ENCODE measurements at regions not wholly inside any gene's neighbourhood (a gene's known extent, or its start where the extent isn't known, plus 50 kb on each side); places are given as distances from the start of the nearest gene placed in this dataset.

DNA sequence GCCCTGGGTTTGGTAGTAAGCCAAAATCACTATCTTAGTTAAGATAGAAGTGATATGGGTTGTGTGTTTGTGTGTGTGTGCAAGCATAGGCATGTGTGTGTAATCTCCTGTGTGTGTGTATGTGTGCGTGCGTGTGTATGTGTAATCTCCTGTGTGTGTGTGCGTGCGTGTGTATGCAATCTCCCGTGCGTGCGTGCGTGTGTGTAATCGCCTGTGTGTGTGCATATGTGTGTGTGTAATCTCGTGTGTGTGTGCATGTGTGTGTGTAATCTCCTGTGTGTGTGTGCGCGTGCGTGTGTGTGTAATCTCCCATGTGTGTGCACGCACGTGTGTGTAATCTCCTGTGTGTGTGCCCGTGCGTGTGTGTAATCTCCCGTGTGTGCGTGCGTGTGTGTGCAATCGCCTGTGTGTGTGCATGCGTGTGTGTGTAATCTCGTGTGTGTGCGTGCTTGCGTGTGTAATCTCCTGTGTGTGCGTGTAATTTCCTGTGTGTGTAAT, 219.3 kb upstream of the GGTLC1 start:
- DNase-seq (ENCODE audit: insufficient read length), result no peak
- no peak for FAIRE-seq
- TF ChIP-seq POLR2A (IDR thresholded peaks at IDR 0.05; ENCODE audit: low read depth, low read length), result no peak
- no peak for TF ChIP-seq POLR2AphosphoS5 (IDR thresholded peaks at IDR 0.05; ENCODE audit: low read depth, low read length)
- TF ChIP-seq TAF1 (IDR thresholded peaks at IDR 0.05; ENCODE audit: borderline replicate concordance, low read depth, low read length), result no peak

DNA sequence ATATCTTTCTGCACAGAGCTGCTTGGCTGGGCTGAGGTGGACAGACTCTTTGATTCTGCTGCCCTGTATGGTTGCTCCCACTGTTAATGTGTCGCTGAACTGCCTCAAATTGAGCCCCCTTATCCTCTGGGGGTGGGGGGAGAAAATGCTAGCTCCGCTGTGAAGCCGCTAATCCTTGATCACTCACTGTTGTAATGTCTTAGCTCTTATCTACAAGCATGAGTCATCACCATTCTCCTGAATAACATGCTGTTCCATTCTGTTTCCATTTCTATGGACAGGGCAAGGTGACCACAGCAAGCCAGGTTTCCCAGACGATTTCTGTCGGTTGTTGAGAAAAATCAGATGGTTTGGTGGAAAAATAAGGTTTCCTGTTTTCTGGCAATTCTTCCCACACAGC, 218.4 kb upstream of the GGTLC1 start:
- no peak for DNase-seq (ENCODE audit: insufficient read length)
- no peak for TF ChIP-seq POLR2A (IDR thresholded peaks at IDR 0.05; ENCODE audit: low read depth, low read length)
- no peak for TF ChIP-seq TAF1 (IDR thresholded peaks at IDR 0.05; ENCODE audit: borderline replicate concordance, low read depth, low read length)
- no peak for TF ChIP-seq POLR2AphosphoS5 (IDR thresholded peaks at IDR 0.05; ENCODE audit: low read depth, low read length)
- no peak for FAIRE-seq

DNA sequence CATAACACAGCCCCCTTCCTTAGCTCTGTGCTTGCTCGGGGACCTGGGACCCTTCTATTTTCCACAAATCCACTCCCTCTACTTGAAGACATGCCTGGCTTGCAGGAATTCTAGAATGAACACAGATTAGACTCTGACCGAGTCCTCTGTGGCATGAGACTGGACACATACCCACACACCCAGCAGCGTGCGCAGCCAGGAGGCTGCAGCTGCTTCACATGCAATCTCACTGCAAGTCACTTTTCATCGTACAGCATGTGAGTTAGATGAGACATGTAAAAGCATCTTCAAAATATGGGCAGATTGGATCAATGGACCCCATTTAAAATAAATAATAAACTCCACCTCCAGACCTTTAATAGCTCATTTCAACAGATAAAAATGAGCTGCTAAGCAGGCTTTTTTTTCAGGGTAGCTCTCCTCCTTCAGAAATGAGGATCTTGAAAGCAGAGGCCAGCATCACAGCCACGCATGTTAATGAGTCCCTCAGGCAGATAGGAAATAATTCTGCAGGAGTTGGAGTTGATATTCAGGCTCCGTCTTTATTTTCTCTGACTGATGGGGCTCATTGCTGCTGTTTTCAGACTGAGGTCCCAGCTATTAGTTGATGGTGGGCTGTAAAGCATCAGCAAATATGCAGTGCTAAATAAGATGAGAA, 215.1 kb upstream of the GGTLC1 start:
- FAIRE-seq (no peak), DNase-seq (ENCODE audit: insufficient read length) (no peak)
- no peak for TF ChIP-seq POLR2AphosphoS5 (IDR thresholded peaks at IDR 0.05; ENCODE audit: low read depth, low read length)
- TF ChIP-seq TAF1 (IDR thresholded peaks at IDR 0.05; ENCODE audit: borderline replicate concordance, low read depth, low read length), result no peak
- TF ChIP-seq POLR2A (IDR thresholded peaks at IDR 0.05; ENCODE audit: low read depth, low read length), result no peak

DNA sequence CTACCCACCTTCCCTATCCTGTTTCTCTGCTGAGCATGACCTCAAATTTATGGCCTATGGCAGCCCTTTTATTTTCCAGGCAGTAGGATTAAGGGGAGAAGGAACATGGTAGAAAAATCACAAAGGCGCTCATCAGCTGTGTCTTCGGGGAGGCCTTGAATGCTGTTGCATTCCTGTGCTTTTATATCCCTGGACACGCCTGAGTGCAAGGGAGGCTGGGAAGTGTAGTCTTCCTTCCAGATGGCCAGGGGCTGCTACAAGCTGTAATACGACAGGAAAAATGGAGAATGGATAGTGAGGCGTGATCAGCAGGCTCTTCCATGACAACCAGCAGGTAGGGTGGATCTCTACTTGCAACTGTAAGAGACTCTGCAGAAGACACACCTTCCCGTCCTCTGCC, 210.9 kb upstream of the GGTLC1 start:
- no peak for DNase-seq (ENCODE audit: insufficient read length)
- TF ChIP-seq POLR2A (IDR thresholded peaks at IDR 0.05; ENCODE audit: low read depth, low read length) (no peak), TAF1 (IDR thresholded peaks at IDR 0.05; ENCODE audit: borderline replicate concordance, low read depth, low read length) (no peak), POLR2AphosphoS5 (IDR thresholded peaks at IDR 0.05; ENCODE audit: low read depth, low read length) (no peak)
- FAIRE-seq, result no peak

DNA sequence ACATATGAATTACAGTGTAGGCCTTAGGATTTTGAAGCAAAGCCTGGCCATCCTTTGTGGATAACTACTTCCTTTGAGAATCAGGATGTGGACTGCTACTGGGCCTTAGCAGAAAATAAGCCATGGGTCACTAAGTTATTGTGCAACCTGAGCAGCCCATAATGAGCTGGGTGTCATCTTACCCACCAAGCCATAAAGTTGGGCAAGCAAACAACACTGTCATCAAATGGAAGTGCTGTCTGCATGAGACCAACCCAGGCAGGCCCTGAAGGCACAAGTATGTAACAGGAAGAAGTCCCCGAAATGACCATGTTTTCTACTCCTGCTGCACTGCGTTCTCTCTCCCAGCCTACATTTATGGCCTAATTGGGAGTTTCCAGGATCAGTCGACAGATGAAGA, 205.6 kb upstream of the GGTLC1 start:
- FAIRE-seq, result no peak
- no peak for DNase-seq (ENCODE audit: insufficient read length)
- no peak for TF ChIP-seq TAF1 (IDR thresholded peaks at IDR 0.05; ENCODE audit: borderline replicate concordance, low read depth, low read length)
- no peak for TF ChIP-seq POLR2A (IDR thresholded peaks at IDR 0.05; ENCODE audit: low read depth, low read length)
- no peak for TF ChIP-seq POLR2AphosphoS5 (IDR thresholded peaks at IDR 0.05; ENCODE audit: low read depth, low read length)

DNA sequence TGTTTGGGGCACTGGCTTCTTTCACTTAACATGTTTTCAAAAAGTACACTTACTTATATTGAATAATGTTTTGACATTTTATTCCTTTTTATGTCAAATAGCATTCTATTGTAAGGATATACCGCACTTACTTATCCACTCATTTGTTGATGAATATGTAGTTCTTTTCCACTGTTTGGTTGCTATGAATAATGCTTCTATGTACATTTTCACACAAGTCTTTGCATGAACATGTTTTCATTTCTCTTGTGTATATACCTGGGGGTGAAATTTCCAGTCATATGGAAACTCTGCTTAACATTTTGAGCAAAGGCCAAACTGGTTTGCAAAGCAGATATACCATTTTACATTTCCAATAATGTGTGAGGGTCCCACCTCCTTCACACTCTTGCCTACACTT, 202.3 kb upstream of the GGTLC1 start:
- no peak for DNase-seq (ENCODE audit: insufficient read length)
- FAIRE-seq, result no peak

DNA sequence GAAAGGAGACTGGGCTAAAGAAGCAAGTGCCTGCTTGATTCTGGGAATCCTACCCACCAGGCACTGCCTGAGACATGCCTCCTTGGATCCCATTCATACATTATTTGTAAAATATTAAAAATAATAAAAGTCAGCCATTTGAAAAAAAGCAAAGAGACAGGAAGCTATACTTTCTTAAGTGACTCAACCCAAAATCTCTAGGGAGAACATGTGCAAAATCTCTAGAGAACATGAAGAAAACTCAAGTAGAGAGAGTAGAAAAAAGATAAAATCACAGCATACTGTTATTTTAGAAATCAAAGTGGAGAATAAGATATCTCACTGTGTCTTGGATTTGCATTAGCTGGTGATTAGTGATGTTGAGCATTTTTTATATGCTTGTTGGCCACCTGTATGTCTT, 197.2 kb upstream of the GGTLC1 start:
- no peak for TF ChIP-seq TAF1 (IDR thresholded peaks at IDR 0.05; ENCODE audit: borderline replicate concordance, low read depth, low read length)
- no peak for TF ChIP-seq POLR2AphosphoS5 (IDR thresholded peaks at IDR 0.05; ENCODE audit: low read depth, low read length)
- TF ChIP-seq POLR2A (IDR thresholded peaks at IDR 0.05; ENCODE audit: low read depth, low read length), result no peak
- FAIRE-seq (no peak), DNase-seq (ENCODE audit: insufficient read length) (no peak)

More for the DNA sequence above, 202.3 kb upstream of the GGTLC1 start:
- TF ChIP-seq TAF1 (IDR thresholded peaks at IDR 0.05; ENCODE audit: borderline replicate concordance, low read depth, low read length) (no peak), POLR2A (IDR thresholded peaks at IDR 0.05; ENCODE audit: low read depth, low read length) (no peak), POLR2AphosphoS5 (IDR thresholded peaks at IDR 0.05; ENCODE audit: low read depth, low read length) (no peak)

DNA sequence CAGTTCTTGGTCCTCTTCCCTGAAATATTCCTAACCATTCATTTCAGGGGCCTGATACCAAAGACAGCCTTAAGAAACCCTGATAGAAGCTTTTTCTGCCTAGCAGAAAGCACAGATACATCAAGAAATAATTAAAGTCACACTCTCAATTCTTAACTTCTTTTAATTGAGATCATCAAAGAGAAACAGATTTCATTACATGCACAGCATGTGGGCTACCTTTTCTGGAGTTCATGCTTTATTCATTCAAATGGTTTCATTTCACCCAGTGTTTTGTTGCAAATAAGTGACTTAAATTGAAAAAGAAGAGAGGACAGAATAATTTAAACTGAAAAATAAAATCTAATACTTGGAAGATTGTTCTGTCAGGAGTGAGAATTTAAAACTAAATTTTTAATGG, 192.6 kb upstream of the GGTLC1 start:
- DNase-seq (ENCODE audit: insufficient read length), result no peak
- TF ChIP-seq TAF1 (IDR thresholded peaks at IDR 0.05; ENCODE audit: borderline replicate concordance, low read depth, low read length) (no peak), POLR2AphosphoS5 (IDR thresholded peaks at IDR 0.05; ENCODE audit: low read depth, low read length) (no peak), POLR2A (IDR thresholded peaks at IDR 0.05; ENCODE audit: low read depth, low read length) (no peak)
- FAIRE-seq, result no peak

DNA sequence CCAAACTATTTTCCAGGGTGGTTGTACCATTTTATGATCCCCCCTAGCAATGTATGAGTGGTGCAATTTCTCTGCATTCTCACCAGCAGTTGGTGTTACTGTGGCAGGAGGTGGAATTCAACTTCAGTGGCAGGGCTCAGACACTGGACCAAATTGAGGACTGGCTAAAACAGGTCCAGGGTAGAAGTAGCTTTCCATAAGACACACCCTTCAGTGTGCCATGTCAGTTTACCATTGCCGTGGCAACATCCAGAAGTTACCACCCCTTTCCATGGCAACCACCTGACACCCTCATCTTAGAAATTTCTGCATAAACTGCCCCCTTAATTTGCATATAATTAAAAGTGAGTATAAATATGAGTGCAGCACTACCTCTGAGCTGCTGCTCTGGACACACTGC, 180.7 kb upstream of the GGTLC1 start:
- FAIRE-seq, result no peak
- TF ChIP-seq POLR2A (IDR thresholded peaks at IDR 0.05; ENCODE audit: low read depth, low read length), result no peak
- TF ChIP-seq TAF1 (IDR thresholded peaks at IDR 0.05; ENCODE audit: borderline replicate concordance, low read depth, low read length), result no peak
- TF ChIP-seq POLR2AphosphoS5 (IDR thresholded peaks at IDR 0.05; ENCODE audit: low read depth, low read length), result no peak
- no peak for DNase-seq (ENCODE audit: insufficient read length)

DNA sequence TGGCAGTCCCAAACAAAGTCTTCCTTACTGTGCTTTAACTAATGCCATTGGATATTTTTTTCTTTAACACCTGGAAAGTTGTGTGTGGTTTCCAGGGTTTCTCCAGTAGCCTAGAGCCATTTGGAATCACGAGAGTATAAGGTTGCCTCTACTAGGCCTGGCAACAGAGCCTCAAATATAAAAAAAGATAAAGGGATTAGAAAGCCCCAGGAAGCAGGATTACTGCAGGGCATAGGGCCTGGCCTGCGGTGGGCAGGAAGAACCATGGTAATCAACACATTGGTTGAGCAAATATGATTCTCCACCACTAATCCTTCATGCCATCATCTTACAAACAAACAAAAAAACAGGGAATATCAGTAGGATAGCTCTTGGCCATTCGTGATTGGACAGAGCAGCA, 177.8 kb upstream of the GGTLC1 start:
- DNase-seq (ENCODE audit: insufficient read length) (no peak), FAIRE-seq (no peak)
- TF ChIP-seq POLR2AphosphoS5 (IDR thresholded peaks at IDR 0.05; ENCODE audit: low read depth, low read length) (no peak), POLR2A (IDR thresholded peaks at IDR 0.05; ENCODE audit: low read depth, low read length) (no peak), TAF1 (IDR thresholded peaks at IDR 0.05; ENCODE audit: borderline replicate concordance, low read depth, low read length) (no peak)

DNA sequence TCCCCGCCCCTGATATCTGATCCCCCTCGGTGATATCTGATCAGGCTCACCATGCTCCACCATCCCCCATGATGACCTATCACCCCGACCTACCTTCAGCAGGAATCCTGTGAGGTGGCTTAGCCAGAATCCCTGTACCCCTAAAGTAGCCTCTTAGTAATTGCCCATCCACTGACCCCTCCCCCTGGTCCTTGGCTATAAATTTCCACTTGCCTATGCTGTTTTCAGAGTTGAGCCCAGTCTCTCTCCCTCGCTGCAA, 177.5 kb upstream of the GGTLC1 start:
- TF ChIP-seq POLR2A (IDR thresholded peaks at IDR 0.05; ENCODE audit: low read depth, low read length), result no peak
- TF ChIP-seq POLR2AphosphoS5 (IDR thresholded peaks at IDR 0.05; ENCODE audit: low read depth, low read length), result no peak
- TF ChIP-seq TAF1 (IDR thresholded peaks at IDR 0.05; ENCODE audit: borderline replicate concordance, low read depth, low read length), result no peak
- no peak for FAIRE-seq
- no peak for DNase-seq (ENCODE audit: insufficient read length)

DNA sequence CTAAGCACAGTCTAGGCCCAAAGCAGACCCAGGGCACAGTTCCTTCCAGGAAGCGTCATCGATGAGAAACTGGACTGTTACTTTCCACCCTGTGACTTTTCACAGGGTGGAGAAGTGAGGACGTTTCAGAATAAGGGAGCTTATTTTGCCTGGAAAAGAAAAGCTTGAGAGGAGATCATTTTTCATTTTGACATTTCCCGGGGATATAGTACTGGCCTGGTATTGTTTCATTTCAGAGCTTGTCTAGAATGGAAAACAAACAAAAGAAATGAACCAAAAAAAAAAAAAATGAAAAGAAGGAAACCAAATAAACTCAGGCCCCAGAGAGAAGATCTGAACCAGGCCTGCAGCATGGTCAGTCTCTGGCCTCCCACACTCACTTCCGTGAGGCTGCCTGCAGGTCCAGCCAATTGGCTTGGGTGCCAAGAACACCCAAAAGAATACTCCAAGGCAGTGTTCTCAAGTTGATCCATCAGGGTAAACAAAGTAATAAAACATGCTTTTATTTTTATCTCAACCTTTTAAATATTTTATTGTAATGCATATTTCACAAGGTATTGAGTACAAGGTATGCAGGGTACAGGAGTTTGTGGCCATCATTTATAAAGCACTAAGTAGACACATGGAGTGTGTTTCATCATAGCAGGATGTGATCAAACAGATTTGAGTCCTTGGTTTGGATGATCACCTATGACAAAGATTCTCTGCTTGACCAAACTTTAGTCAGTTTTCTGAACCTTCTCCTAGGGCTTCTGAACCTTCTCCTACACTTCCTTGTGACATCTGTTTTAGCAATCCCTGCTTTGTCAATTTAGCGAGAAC, 176.9 kb upstream of the GGTLC1 start:
- no peak for DNase-seq (ENCODE audit: insufficient read length)
- no peak for FAIRE-seq
- no peak for TF ChIP-seq TAF1 (IDR thresholded peaks at IDR 0.05; ENCODE audit: borderline replicate concordance, low read depth, low read length)
- TF ChIP-seq POLR2A (IDR thresholded peaks at IDR 0.05; ENCODE audit: low read depth, low read length), result no peak
- TF ChIP-seq POLR2AphosphoS5 (IDR thresholded peaks at IDR 0.05; ENCODE audit: low read depth, low read length), result no peak
